HG03196 (cell line): ENCODE measurements at regions not wholly inside any gene's neighbourhood (a gene's known extent, or its start where the extent isn't known, plus 50 kb on each side); places are given as distances from the start of the nearest gene placed in this dataset.
"Not testable (repeated sequence)": the region's sequence is repeated elsewhere in the genome, so short reads cannot be mapped to it uniquely, and the experiment has no call there.

Experiments used
- ATAC-seq: cut with Tn5 transposase; IDR thresholded peaks from one replicate; pipeline ENCODE4 v1.9.1; 2021; ENCODE audit not compliant: unreplicated experiment

GRCh38 chr1:238783633-238784032 lies 602.7 kb upstream of the CHRM3 start:
- ATAC-seq = no peak

- no peak for ATAC-seq
These were observed 606.7 kb upstream of the CHRM3 start for GRCh38 chr1:238779716-238780115.

- ATAC-seq = no peak
These were observed 608.3 kb upstream of the CHRM3 start for GRCh38 chr1:238778113-238778512.

- ATAC-seq = no peak
These were observed 608.8 kb upstream of the CHRM3 start for GRCh38 chr1:238777551-238777950.

- ATAC-seq = no peak
These were observed 610.2 kb upstream of the CHRM3 start for GRCh38 chr1:238776126-238776525.

- ATAC-seq = no peak
These were observed 614.0 kb upstream of the CHRM3 start for GRCh38 chr1:238772322-238772721.

GRCh38 chr1:238767321-238767720 lies 619.0 kb upstream of the CHRM3 start:
- no peak for ATAC-seq

GRCh38 chr1:238764779-238765178 lies 621.6 kb upstream of the CHRM3 start:
- ATAC-seq = no peak

GRCh38 chr1:238753252-238753651 lies 633.1 kb upstream of the CHRM3 start:
- ATAC-seq = no peak

- ATAC-seq = no peak
These were observed 634.0 kb upstream of the CHRM3 start for GRCh38 chr1:238752327-238752726.

- no peak for ATAC-seq
These were observed 641.3 kb upstream of the CHRM3 start for GRCh38 chr1:238745069-238745468.

- ATAC-seq = no peak
These were observed 647.5 kb upstream of the CHRM3 start for GRCh38 chr1:238738892-238739291.

GRCh38 chr1:238727670-238728069 lies 658.7 kb upstream of the CHRM3 start:
- no peak for ATAC-seq

- ATAC-seq = no peak
These were observed 663.6 kb upstream of the CHRM3 start for GRCh38 chr1:238722812-238723211.

GRCh38 chr1:238710697-238711096 lies 675.7 kb upstream of the CHRM3 start:
- no peak for ATAC-seq

- ATAC-seq = no peak
These were observed 685.3 kb upstream of the CHRM3 start for GRCh38 chr1:238701024-238701423.

- no peak for ATAC-seq
These were observed 696.0 kb upstream of the CHRM3 start for GRCh38 chr1:238690415-238690814.

GRCh38 chr1:238684576-238684975 lies 701.8 kb upstream of the CHRM3 start:
- ATAC-seq = not testable (repeated sequence)

- ATAC-seq = no peak
These were observed 704.9 kb upstream of the CHRM3 start for GRCh38 chr1:238681451-238681850.

GRCh38 chr1:238681021-238681420 lies 705.3 kb upstream of the CHRM3 start:
- ATAC-seq = no peak

GRCh38 chr1:238677567-238677966 lies 708.8 kb upstream of the CHRM3 start:
- no peak for ATAC-seq

GRCh38 chr1:238675221-238675620 lies 711.1 kb upstream of the CHRM3 start:
- no peak for ATAC-seq

GRCh38 chr1:238674316-238674715 lies 712.1 kb upstream of the CHRM3 start:
- ATAC-seq = no peak

- no peak for ATAC-seq
These were observed 712.8 kb upstream of the CHRM3 start for GRCh38 chr1:238673561-238673960.
